ENCODE measurements at regions not wholly inside any gene's neighbourhood (a gene's known extent, or its start where the extent isn't known, plus 50 kb on each side); places are given as distances from the start of the nearest gene placed in this dataset.

- Histone ChIP-seq H3K4me3 (ENCODE audit: low read depth, low read length) (no peak overlapping the region), H3K27me3 (ENCODE audit: control insufficient read depth, insufficient read depth, low read length) (no peaks in the 10 kb centered on the region), H3K36me3 (ENCODE audit: control insufficient read depth, insufficient read depth, low read length) (no peaks in the 10 kb centered on the region)
- TF ChIP-seq, protein P1, sequence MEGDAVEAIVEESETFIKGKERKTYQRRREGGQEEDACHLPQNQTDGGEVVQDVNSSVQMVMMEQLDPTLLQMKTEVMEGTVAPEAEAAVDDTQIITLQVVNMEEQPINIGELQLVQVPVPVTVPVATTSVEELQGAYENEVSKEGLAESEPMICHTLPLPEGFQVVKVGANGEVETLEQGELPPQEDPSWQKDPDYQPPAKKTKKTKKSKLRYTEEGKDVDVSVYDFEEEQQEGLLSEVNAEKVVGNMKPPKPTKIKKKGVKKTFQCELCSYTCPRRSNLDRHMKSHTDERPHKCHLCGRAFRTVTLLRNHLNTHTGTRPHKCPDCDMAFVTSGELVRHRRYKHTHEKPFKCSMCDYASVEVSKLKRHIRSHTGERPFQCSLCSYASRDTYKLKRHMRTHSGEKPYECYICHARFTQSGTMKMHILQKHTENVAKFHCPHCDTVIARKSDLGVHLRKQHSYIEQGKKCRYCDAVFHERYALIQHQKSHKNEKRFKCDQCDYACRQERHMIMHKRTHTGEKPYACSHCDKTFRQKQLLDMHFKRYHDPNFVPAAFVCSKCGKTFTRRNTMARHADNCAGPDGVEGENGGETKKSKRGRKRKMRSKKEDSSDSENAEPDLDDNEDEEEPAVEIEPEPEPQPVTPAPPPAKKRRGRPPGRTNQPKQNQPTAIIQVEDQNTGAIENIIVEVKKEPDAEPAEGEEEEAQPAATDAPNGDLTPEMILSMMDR (IDR thresholded peaks at IDR 0.05; ENCODE audit: insufficient read depth, low read length, poor library complexity, severe bottlenecking), result no peak
- DNase-seq (ENCODE audit: low read depth), result no peak
These were observed 285.5 kb upstream of the MAP3K1 start for GRCh38 chr5:56529666-56530430.

DNA sequence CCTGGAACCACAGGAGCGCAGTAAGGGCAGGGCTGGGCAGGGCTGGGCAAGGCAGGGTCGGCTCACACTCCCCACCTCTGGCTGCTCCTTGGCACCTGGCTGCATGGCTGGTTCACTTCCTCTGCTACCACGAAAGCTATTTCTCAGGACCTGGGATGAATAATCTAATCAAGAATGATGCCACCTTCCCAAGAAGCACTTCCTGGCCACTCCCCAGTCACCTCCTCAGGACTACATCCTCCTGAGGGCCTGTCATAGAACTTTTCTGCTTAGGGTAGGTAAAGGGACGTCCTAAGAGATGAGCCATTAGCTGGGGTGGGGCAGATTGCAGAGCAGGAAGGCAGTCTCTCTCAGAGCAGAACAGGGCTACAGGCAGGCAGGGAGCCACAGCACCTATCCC lies 288.2 kb upstream of the MAP3K1 start:
- no peaks in the 10 kb centered on the region for H3K36me3 ChIP-seq (ENCODE audit: control insufficient read depth, insufficient read depth, low read length)
- no peak overlapping the region for H3K4me3 ChIP-seq (ENCODE audit: low read depth, low read length)
- TF ChIP-seq, protein P1 (IDR thresholded peaks at IDR 0.05; ENCODE audit: insufficient read depth, low read length, poor library complexity, severe bottlenecking), result no peak
- no peak for DNase-seq (ENCODE audit: low read depth)
- H3K27me3 ChIP-seq (ENCODE audit: control insufficient read depth, insufficient read depth, low read length), result no peaks in the 10 kb centered on the region

DNA sequence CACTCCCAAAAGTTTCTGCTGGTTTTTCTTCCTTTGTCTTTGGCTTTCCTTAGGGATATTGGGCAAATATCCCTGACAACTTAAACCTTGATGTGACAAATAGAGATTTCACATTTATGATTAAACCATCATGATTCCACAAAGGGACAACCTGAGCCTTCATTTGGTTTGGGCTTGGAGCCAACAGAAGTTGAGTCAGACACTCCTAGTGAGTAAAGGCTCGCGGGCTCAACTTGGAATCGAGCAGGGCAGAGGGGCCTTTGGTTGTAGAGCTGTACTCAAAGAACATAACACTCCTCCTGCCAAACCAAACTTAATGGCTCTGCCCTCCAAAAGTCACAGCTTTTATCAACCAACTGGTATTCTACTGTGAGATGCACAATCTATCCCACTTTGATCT lies 290.2 kb upstream of the MAP3K1 start:
- Histone ChIP-seq H3K4me3 (ENCODE audit: low read depth, low read length) (no peak overlapping the region), H3K27me3 (ENCODE audit: control insufficient read depth, insufficient read depth, low read length) (no peaks in the 10 kb centered on the region), H3K36me3 (ENCODE audit: control insufficient read depth, insufficient read depth, low read length) (no peaks in the 10 kb centered on the region)
- TF ChIP-seq, protein P1 (IDR thresholded peaks at IDR 0.05; ENCODE audit: insufficient read depth, low read length, poor library complexity, severe bottlenecking), result no peak
- DNase-seq (ENCODE audit: low read depth), result no peak

- DNase-seq (ENCODE audit: low read depth), result no peak
- H3K27me3 ChIP-seq (ENCODE audit: control insufficient read depth, insufficient read depth, low read length), result no peaks in the 10 kb centered on the region
- no peak overlapping the region for H3K4me3 ChIP-seq (ENCODE audit: low read depth, low read length)
- H3K36me3 ChIP-seq (ENCODE audit: control insufficient read depth, insufficient read depth, low read length), result no peaks in the 10 kb centered on the region
- TF ChIP-seq, protein P1 (IDR thresholded peaks at IDR 0.05; ENCODE audit: insufficient read depth, low read length, poor library complexity, severe bottlenecking), result no peak
These were observed 290.9 kb upstream of the ANKRD55 start for GRCh38 chr5:56523790-56524575.

DNA sequence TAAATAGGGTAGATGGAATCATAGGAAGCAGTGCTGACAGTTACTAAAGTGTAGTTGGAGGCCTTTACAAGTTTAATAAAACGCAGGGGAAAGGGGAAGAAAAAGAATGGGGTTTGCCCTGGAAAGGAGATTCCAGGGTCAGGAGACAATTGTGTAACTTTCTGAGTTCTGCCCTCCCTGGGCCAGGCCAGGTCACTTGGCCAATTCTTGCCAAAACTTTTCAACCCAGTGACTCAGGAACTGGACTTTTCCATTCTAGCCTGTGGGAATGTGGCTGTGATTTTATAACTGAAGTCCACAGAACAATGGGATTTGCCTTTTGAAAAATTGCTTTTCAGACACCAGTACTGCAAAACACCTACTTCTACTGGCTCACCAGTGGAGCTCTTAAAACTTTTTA lies 289.8 kb upstream of the ANKRD55 start:
- H3K36me3 ChIP-seq (ENCODE audit: control insufficient read depth, insufficient read depth, low read length), result no peaks in the 10 kb centered on the region
- no peaks in the 10 kb centered on the region for H3K27me3 ChIP-seq (ENCODE audit: control insufficient read depth, insufficient read depth, low read length)
- DNase-seq (ENCODE audit: low read depth), result no peak
- TF ChIP-seq, protein P1 (IDR thresholded peaks at IDR 0.05; ENCODE audit: insufficient read depth, low read length, poor library complexity, severe bottlenecking), result no peak
- no peak overlapping the region for H3K4me3 ChIP-seq (ENCODE audit: low read depth, low read length)
